CD4-positive, alpha-beta T cell treated with Interleukin-15 for 4 hours (primary cell): ENCODE measurements at regions not wholly inside any gene's neighbourhood (a gene's known extent, or its start where the extent isn't known, plus 50 kb on each side); places are given as distances from the start of the nearest gene placed in this dataset.
"Not testable (repeated sequence)": the region's sequence is repeated elsewhere in the genome, so short reads cannot be mapped to it uniquely, and the experiment has no call there.

Experiments used
- DNase-seq: peaks from one replicate; pipeline ENCODE4 v3.0.0-alpha.2; 2020; ENCODE audit warnings: low spot score

DNA sequence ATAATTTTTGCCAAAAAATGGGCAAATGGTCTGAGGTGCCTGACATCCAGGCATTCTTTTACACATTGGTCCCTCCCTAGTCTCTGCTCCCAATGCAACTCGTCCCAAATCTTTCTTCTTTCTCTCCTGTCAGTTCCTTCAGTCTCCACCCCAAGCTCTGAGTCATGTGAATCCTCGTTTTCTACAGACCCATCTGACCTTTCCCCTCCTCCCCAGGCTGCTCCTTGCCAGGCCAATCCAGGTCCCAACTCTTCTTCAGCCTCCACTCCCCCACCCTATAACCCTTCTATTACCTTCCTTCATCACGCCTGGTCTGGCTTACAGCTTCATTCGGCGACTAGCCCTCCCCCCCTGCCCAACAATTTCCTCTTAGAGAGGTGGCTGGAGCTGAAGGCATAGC is 55.3 kb downstream of the BBS10 start:
- not testable (repeated sequence) for DNase-seq

GRCh38 chr12:76292305-76292704 is 55.9 kb downstream of the BBS10 start:
- not testable (repeated sequence) for DNase-seq

DNA sequence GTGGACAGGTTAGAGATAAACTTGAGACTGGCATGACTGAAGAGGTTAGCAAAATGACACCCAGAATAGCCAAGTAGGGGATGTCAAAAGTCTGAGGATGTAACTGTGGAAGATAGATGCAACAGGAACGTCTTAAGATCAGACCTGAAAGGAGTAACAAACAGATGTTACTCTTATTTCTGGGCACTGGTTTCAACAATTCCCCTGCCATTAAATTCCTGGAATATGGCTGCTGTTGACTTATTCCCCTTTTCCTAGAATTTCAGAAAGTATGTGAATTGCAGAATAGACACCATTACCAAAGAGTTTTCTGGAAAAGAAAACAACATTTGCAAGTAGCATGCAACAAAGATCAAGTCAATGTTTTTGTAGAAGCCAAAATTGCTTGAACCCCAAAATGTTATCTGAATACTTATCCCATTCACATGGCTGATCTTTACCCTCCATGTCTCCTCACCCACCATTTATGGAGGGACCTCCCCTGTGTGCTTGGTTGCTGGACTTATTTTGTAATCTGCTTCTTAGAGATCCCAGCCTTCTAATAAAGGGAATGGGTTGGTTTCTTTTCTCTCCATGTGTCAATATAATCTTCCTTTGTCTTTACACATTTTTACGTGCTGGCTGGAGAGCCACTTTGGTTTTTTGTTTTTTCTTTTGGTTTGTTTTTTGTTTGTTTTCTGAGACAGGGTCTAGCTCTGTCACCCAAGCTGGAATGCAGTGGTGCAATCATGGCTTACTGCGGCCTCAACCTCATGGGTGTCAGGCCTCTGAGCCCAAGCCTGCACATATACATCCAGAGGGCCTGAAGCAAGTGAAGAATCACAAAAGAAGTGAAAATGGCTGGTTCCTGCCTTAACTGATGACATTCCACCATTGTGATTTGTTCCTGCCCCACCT is 57.0 kb downstream of the BBS10 start:
- DNase-seq, result no peak

DNA sequence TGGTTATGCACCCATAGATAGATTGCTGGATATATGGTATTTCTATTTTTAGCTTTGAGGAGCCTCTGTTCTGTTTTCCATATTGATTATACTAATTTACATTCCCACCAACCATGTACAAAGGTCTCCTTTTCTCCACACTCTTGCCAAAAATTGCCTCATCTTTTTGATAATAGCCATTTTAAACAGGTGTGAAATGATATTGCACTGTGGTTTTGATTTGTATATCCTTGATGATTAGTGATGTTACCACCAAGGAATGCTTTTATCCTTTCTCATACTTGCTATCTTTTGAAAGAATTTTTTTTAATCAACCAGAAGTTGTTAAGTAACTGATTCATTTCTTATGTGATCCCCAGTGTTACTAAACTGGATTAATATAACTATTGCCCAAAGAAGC is 60.0 kb downstream of the BBS10 start:
- no peak for DNase-seq

GRCh38 chr12:76284816-76285750 is 63.1 kb downstream of the BBS10 start:
- no peak for DNase-seq

GRCh38 chr12:76282744-76283143 is 65.5 kb downstream of the BBS10 start:
- no peak for DNase-seq

- no peak for DNase-seq
Observed at GRCh38 chr12:76277480-76277879, 70.7 kb downstream of the BBS10 start.

DNA sequence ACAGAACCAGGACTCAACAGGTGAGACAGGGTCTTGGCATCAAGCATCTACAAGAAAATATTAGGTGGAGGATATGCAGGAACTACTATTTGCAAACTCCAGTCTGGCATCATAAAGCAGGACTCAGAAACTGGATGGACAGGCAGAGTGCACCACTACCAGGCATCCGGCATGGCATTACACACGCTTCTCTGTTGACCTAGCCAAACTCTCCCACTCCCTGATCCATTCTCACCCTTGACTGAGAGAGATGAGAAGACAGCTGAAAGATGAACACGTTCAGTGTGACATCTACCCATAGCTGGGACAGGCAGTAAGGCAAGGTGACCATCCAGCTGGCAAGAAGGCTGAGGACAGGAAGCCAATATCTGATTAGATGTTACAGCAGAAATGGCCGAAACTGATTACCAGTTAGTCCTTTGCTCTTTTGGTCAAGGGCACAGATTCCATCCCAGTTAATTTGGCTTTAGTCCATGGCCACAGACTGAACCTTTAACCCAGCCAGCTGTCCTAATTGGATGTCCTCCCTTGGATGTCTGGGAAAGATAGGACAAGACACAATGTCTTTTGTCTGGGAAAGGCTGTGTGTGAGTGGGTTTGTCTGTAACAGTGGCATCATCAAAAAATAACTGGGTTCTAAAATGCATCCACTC is 71.6 kb downstream of the BBS10 start:
- no peak for DNase-seq

DNA sequence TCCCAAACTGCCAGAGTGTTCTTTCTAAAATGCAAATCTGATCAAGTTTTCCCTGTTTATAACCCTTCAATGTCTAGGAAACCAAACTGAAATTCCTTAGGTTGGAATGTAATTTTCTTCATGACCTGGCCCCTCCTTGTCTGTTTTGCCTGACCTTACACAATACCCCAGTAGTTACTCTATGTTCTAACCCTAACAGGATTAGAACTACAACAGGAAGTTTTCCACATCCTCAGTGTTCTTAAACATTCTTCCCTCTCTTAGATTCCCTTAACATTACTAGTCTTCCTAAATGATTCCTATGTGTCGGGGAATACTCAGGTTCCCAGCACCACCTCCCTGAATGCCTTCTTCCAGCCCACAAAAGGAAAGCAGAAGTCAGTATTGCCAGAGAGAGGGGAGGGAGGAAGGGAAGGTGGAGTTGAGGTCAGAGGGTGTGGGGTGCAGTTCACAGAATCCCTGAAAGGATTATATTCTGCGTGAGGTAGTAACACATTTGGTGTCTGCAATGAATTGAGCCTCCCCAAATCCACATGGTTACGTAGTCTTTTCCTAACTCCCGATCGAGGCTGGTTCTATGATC is 72.6 kb downstream of the BBS10 start:
- DNase-seq, result no peak

DNA sequence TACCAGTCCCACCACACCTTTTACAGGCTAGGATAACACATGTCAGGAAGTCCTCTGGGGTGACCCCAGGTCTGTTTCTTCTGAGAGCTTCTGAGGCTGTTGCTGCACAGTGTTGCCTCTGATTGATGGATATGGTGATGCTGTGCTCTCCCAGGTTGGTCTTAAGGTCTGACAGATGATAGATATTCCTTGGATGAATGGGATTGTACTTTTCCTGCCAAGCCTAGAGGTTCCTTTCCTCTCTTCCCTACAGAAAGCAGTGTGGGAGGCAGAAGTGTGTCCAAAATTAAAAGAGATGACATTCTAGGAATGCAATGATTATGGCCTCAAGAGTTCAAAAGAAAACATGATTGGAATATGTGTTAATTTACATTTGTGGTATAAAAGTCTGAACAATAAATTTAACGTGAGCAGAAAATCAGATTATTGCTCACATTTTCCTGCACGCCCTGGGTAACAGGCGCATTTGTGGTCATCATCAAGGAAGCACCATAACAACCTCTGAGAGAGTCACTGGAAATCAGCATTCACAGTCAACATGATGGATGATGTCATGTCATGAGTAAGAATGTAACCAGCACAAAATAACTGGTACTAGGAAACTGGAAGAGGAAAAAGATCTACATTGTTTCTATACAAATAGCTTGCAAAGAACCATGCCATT is 73.7 kb downstream of the BBS10 start:
- DNase-seq, result no peak

- no peak for DNase-seq
Observed at GRCh38 chr12:76272287-76272686, 75.9 kb downstream of the BBS10 start.

DNA sequence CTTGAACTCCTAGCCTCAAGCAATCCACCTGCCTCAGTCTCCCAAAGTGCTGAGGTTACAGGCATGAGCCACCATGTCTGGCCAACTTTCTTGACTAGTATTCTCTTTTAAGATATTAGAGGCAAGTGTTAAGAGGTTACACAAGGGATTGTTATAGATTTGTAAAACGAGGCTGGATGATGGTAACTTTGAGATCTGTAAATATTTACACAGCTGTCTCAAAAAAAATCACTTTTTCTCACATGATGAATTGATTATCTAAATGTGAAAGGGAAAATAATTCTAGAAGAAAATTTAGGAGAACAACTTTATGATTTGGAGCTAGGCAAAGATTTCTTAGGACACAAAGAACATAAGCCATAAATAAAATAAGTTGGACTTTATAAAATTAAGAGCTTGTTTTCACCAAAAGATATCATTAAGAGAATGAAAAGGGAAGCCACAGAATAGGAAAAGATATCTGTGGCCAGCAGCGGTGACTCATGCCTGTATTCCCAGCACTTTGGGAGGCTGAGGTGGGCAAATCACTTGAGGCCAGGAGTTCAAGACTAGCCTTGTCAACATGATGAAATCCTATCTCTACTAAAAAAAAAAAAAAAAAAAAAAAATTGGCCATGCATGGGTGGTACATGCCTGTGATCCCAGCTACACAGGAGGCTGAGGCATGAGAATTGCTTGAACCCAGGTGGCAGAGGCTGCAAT is 77.4 kb downstream of the BBS10 start:
- no peak for DNase-seq

- no peak for DNase-seq
Observed at GRCh38 chr12:76268267-76268666, 79.9 kb downstream of the BBS10 start.

DNA sequence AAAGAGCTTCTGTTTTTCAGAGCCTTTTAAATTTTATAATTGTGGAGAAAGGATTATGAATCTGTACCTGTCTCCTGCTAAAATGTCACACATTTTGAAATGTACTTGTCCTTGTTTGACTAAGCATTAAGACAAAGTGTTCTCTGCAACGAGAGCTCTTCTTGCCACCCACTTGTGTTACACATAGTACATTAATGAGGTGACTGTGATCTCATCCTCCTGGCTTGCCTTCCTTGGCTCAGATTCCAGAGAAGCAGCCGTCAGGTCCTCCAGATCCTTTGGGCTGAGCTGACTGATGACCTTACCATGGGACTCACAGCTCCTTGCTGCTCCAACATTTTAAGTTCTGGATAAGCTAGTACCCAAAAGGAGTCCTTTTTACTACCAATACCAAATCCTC is 81.4 kb downstream of the BBS10 start:
- DNase-seq, result no peak

- DNase-seq, result no peak
Observed at GRCh38 chr12:76265424-76266180, 82.6 kb downstream of the BBS10 start.

- no peak for DNase-seq
Observed at GRCh38 chr12:76264611-76265012, 83.6 kb downstream of the BBS10 start.

GRCh38 chr12:76263696-76264095 is 84.5 kb downstream of the BBS10 start:
- no peak for DNase-seq

- DNase-seq, result no peak
Observed at GRCh38 chr12:76260390-76260748, 87.8 kb downstream of the BBS10 start.

DNA sequence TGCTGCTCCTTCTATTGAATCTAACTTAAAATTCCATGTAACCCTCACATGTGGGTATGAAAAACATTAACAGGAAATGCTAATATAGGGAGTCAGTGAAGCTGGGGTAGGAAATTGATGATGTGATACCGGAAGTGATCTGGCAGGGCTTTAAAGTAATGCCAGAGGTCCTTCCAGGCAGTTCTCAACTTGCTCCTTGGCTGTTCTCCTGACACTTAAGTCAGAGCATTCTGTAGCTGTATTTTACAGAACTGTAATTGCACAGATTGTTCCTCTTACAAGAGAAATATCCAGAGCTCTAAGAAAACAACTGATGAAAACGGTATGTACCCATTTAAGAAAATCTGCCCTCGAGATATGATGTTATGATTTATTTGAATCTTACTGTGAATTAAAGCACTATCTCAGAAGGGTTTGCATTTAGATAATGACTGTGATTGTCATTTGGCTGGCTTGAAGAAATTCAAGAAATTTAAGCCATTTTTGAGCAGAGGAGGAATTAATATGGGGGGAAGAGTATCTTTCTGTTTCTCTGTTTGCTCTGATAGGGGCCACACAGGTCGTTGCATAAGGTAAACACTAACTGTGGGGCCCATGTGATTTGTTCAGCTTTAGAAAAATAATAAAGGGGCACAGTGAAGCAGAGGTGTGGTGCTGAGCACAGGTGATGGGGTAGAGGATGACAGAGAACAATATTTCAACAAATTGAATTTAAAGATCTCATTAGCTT is 88.4 kb downstream of the BBS10 start:
- no peak for DNase-seq

GRCh38 chr12:76259106-76259505 is 89.1 kb downstream of the BBS10 start:
- DNase-seq, result no peak
